ENCODE measurements at regions not wholly inside any gene's neighbourhood (a gene's known extent, or its start where the extent isn't known, plus 50 kb on each side); places are given as distances from the start of the nearest gene placed in this dataset.
"Not testable (repeated sequence)": the region's sequence is repeated elsewhere in the genome, so short reads cannot be mapped to it uniquely, and the experiment has no call there.

DNA sequence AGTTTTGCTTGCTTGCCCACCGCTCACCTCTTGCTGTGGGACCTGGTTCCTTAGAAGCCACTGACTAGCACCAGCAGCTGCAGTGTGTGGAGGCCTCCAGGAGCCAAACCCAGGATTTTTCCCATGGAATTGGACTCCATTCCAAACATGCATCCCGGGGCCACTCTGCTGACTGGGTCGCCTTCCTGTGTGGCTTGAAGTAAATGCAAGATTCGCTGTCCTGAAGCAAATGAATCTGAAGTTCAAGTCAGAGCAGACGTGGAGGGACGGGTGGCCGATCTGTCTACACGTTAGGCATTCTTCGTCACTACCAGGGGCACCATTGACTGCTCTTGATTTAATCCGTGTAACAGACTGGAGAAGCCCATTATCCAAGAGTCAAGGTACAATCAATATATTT, 109.0 kb downstream of the SHOX start (continued):
- TF ChIP-seq, protein P1, sequence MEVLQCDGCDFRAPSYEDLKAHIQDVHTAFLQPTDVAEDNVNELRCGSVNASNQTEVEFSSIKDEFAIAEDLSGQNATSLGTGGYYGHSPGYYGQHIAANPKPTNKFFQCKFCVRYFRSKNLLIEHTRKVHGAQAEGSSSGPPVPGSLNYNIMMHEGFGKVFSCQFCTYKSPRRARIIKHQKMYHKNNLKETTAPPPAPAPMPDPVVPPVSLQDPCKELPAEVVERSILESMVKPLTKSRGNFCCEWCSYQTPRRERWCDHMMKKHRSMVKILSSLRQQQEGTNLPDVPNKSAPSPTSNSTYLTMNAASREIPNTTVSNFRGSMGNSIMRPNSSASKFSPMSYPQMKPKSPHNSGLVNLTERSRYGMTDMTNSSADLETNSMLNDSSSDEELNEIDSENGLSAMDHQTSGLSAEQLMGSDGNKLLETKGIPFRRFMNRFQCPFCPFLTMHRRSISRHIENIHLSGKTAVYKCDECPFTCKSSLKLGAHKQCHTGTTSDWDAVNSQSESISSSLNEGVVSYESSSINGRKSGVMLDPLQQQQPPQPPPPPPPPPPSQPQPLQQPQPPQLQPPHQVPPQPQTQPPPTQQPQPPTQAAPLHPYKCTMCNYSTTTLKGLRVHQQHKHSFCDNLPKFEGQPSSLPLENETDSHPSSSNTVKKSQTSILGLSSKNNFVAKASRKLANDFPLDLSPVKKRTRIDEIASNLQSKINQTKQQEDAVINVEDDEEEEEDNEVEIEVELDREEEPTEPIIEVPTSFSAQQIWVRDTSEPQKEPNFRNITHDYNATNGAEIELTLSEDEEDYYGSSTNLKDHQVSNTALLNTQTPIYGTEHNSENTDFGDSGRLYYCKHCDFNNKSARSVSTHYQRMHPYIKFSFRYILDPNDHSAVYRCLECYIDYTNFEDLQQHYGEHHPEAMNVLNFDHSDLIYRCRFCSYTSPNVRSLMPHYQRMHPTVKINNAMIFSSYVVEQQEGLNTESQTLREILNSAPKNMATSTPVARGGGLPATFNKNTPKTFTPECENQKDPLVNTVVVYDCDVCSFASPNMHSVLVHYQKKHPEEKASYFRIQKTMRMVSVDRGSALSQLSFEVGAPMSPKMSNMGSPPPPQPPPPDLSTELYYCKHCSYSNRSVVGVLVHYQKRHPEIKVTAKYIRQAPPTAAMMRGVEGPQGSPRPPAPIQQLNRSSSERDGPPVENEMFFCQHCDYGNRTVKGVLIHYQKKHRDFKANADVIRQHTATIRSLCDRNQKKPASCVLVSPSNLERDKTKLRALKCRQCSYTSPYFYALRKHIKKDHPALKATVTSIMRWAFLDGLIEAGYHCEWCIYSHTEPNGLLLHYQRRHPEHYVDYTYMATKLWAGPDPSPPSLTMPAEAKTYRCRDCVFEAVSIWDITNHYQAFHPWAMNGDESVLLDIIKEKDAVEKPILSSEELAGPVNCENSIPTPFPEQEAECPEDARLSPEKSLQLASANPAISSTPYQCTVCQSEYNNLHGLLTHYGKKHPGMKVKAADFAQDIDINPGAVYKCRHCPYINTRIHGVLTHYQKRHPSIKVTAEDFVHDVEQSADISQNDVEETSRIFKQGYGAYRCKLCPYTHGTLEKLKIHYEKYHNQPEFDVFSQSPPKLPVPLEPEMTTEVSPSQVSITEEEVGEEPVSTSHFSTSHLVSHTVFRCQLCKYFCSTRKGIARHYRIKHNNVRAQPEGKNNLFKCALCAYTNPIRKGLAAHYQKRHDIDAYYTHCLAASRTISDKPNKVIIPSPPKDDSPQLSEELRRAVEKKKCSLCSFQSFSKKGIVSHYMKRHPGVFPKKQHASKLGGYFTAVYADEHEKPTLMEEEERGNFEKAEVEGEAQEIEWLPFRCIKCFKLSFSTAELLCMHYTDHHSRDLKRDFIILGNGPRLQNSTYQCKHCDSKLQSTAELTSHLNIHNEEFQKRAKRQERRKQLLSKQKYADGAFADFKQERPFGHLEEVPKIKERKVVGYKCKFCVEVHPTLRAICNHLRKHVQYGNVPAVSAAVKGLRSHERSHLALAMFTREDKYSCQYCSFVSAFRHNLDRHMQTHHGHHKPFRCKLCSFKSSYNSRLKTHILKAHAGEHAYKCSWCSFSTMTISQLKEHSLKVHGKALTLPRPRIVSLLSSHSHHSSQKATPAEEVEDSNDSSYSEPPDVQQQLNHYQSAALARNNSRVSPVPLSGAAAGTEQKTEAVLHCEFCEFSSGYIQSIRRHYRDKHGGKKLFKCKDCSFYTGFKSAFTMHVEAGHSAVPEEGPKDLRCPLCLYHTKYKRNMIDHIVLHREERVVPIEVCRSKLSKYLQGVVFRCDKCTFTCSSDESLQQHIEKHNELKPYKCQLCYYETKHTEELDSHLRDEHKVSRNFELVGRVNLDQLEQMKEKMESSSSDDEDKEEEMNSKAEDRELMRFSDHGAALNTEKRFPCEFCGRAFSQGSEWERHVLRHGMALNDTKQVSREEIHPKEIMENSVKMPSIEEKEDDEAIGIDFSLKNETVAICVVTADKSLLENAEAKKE (CRISPR knock-in tag; IDR thresholded peaks at IDR 0.05), result no peak
- no peak for TF ChIP-seq STAT1 (IDR thresholded peaks at IDR 0.05; ENCODE audit: unreplicated experiment)
- TF ChIP-seq, protein P2, sequence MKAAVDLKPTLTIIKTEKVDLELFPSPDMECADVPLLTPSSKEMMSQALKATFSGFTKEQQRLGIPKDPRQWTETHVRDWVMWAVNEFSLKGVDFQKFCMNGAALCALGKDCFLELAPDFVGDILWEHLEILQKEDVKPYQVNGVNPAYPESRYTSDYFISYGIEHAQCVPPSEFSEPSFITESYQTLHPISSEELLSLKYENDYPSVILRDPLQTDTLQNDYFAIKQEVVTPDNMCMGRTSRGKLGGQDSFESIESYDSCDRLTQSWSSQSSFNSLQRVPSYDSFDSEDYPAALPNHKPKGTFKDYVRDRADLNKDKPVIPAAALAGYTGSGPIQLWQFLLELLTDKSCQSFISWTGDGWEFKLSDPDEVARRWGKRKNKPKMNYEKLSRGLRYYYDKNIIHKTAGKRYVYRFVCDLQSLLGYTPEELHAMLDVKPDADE (IDR thresholded peaks at IDR 0.05), result no peak

DNA sequence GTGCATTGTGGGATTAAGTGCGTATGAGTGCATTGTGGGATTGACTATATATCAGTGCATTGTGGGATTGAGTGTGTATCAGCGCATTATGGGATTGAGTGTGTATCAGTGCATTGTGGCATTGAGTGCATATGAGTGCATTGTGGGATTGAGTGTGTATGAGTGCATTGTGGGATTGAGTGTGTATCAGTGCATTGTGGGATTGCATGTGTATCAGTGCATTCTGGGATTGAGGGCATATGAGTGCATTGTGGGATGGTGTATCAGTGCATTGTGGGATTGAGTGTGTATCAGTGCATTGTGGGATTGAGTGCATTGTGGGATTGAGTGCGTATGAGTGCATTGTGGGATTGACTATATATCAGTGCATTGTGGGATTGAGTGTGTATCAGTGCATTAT, 106.4 kb downstream of the SHOX start:
- not testable (repeated sequence) for H3K4me3 Mint-ChIP-seq; H3F3A ChIP-seq (replicated peaks; ENCODE audit: low read depth); DNase-seq (ENCODE audit: low spot score); H3K4me1 Mint-ChIP-seq; H3K4me3 ChIP-seq; H2AFZ ChIP-seq; ATAC-seq; H3K27me3 Mint-ChIP-seq (ENCODE audit: insufficient read depth, low read depth, poor library complexity); H3K36me3 ChIP-seq (ENCODE audit: insufficient read depth); H3K4me1 ChIP-seq (ENCODE audit: insufficient read depth); H3K4me2 ChIP-seq; H3K79me2 ChIP-seq (replicated peaks; ENCODE audit: insufficient read depth); H4K20me1 ChIP-seq (replicated peaks; ENCODE audit: insufficient read depth); H3K27ac ChIP-seq (ENCODE audit: low read depth); H3K27me3 ChIP-seq (ENCODE audit: insufficient read depth); H3K9me2 ChIP-seq (ENCODE audit: insufficient read depth); H3K27ac Mint-ChIP-seq
- peaks cover 35% of the 10 kb centered on the region for H3K9me3 Mint-ChIP-seq
- H3K36me3 Mint-ChIP-seq (ENCODE audit: low read depth), result peaks cover 38% of the 10 kb centered on the region

DNA sequence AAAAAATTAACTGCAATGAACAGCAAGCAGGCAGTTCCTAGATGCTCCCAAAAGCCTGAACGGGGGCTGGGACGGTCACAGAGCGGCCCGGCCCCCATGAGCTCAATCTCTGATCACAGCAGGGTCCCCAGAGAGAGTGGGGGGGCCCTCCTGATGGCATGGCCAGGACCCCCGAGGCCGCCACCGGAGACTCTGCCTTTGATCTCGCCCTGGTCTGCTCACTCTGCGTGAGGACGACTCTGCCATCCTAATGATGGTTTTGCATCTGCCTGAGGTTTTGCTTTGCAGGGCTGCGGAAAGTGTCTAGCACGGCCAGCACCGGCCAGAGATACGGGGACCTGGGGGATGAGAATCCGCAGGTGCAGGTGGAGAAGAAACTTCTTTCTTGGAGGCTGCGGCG, 103.8 kb downstream of the SHOX start:
- ATAC-seq (no peak), DNase-seq (ENCODE audit: low spot score) (no peak)
- Histone ChIP-seq H3K36me3 (ENCODE audit: insufficient read depth) (no peaks in the 10 kb centered on the region), H4K20me1 (replicated peaks; ENCODE audit: insufficient read depth) (no peaks in the 10 kb centered on the region), H3K27me3 (ENCODE audit: insufficient read depth) (no peaks in the 10 kb centered on the region), H2AFZ (no peak overlapping the region), H3F3A (replicated peaks; ENCODE audit: low read depth) (no peaks in the 10 kb centered on the region), H3K79me2 (replicated peaks; ENCODE audit: insufficient read depth) (no peaks in the 10 kb centered on the region), H3K4me2 (no peak overlapping the region), H3K27ac (ENCODE audit: low read depth) (no peak overlapping the region), H3K4me3 (no peak overlapping the region), H3K4me1 (ENCODE audit: insufficient read depth) (no peaks in the 10 kb centered on the region), H3K9me2 (ENCODE audit: insufficient read depth) (0 out of 2 replicates have a peak, but pooled peaks cover 2% of the 10 kb centered on the region)
- Mint-ChIP-seq H3K27ac (no peak overlapping the region), H3K36me3 (ENCODE audit: low read depth) (peaks cover 25% of the 10 kb centered on the region), H3K27me3 (ENCODE audit: insufficient read depth, low read depth, poor library complexity) (peaks cover 3% of the 10 kb centered on the region), H3K9me3 (peaks cover 40% of the 10 kb centered on the region), H3K4me1 (no peaks in the 10 kb centered on the region), H3K4me3 (no peak overlapping the region)
- TF ChIP-seq, protein P3, sequence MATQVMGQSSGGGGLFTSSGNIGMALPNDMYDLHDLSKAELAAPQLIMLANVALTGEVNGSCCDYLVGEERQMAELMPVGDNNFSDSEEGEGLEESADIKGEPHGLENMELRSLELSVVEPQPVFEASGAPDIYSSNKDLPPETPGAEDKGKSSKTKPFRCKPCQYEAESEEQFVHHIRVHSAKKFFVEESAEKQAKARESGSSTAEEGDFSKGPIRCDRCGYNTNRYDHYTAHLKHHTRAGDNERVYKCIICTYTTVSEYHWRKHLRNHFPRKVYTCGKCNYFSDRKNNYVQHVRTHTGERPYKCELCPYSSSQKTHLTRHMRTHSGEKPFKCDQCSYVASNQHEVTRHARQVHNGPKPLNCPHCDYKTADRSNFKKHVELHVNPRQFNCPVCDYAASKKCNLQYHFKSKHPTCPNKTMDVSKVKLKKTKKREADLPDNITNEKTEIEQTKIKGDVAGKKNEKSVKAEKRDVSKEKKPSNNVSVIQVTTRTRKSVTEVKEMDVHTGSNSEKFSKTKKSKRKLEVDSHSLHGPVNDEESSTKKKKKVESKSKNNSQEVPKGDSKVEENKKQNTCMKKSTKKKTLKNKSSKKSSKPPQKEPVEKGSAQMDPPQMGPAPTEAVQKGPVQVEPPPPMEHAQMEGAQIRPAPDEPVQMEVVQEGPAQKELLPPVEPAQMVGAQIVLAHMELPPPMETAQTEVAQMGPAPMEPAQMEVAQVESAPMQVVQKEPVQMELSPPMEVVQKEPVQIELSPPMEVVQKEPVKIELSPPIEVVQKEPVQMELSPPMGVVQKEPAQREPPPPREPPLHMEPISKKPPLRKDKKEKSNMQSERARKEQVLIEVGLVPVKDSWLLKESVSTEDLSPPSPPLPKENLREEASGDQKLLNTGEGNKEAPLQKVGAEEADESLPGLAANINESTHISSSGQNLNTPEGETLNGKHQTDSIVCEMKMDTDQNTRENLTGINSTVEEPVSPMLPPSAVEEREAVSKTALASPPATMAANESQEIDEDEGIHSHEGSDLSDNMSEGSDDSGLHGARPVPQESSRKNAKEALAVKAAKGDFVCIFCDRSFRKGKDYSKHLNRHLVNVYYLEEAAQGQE (IDR thresholded peaks at IDR 0.05; ENCODE audit: unreplicated experiment), result no peak
- TF ChIP-seq JUNB (IDR thresholded peaks at IDR 0.05; ENCODE audit: unreplicated experiment), result no peak
- no peak for TF ChIP-seq EZH2 (IDR thresholded peaks at IDR 0.05; ENCODE audit: low read depth, unreplicated experiment)
- TF ChIP-seq CREB1 (CRISPR knock-in tag; IDR thresholded peaks at IDR 0.05; ENCODE audit: low read depth), result no peak
- TF ChIP-seq, protein P4, sequence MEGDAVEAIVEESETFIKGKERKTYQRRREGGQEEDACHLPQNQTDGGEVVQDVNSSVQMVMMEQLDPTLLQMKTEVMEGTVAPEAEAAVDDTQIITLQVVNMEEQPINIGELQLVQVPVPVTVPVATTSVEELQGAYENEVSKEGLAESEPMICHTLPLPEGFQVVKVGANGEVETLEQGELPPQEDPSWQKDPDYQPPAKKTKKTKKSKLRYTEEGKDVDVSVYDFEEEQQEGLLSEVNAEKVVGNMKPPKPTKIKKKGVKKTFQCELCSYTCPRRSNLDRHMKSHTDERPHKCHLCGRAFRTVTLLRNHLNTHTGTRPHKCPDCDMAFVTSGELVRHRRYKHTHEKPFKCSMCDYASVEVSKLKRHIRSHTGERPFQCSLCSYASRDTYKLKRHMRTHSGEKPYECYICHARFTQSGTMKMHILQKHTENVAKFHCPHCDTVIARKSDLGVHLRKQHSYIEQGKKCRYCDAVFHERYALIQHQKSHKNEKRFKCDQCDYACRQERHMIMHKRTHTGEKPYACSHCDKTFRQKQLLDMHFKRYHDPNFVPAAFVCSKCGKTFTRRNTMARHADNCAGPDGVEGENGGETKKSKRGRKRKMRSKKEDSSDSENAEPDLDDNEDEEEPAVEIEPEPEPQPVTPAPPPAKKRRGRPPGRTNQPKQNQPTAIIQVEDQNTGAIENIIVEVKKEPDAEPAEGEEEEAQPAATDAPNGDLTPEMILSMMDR (conservative IDR thresholded peaks at IDR 0.05; ENCODE audit: low read depth in 2 of 2), result no peak

All from GM23338 (cell line).